IMR-90 (cell line): ENCODE measurements at regions not wholly inside any gene's neighbourhood (a gene's known extent, or its start where the extent isn't known, plus 50 kb on each side); places are given as distances from the start of the nearest gene placed in this dataset.

Experiments used
- ATAC-seq: fragments of 200-7000 bp; cut with Tn5 transposase; 2 replicates; pipeline ENCODE4 v1.9.1; 2020; ENCODE audit warnings: low read depth, mild to moderate bottlenecking, moderate library complexity
- BruUV-seq: library from RNA; stranded (reverse); fragments of 400-500 nt; replicated peaks from 2 replicates; lab custom pipeline; 2021; lab: Mats Ljungman, UMichigan
- CTCF ChIA-PET: fragments of 300-600 bp; formaldehyde crosslinking; extraction: SDS; loops from one replicate; lab custom pipeline; 2021; ENCODE audit warnings: antibody characterized with exemption; lab: Yijun Ruan, JAX
- POLR2A ChIA-PET: fragments of 300-600 bp; sonication (Branson Sonifier 250); formaldehyde crosslinking; loops from one replicate; lab custom pipeline; 2022; ENCODE audit warnings: antibody characterized with exemption; ENCODE audit not compliant: unreplicated experiment; lab: Charles Lee
- DNase-seq: peaks from one replicate; pipeline ENCODE4 v3.0.0; 2013
- H2AFZ ChIP-seq: replicated peaks from 2 replicates; pipeline ENCODE3; 2013; ENCODE audit warnings: low read length, mild to moderate bottlenecking; ENCODE audit not compliant: poor library complexity
- H2AK5ac ChIP-seq: 2 replicates; pipeline ENCODE4 v1.6.1; 2013; ENCODE audit warnings: low read depth, low read length, inconsistent platforms
- H2AK9ac ChIP-seq: replicated peaks from 2 replicates; pipeline ENCODE3; 2013; ENCODE audit warnings: mild to moderate bottlenecking, low read depth, low read length, moderate library complexity; ENCODE audit not compliant: poor library complexity
- H2BK120ac ChIP-seq: 2 replicates; pipeline ENCODE4 v1.6.1; 2013; ENCODE audit warnings: low read depth, low read length, inconsistent platforms
- H2BK15ac ChIP-seq: 3 replicates; pipeline ENCODE4 v1.6.1; 2013; ENCODE audit warnings: low read depth, low read length, inconsistent platforms
- H2BK20ac ChIP-seq: 2 replicates; pipeline ENCODE4 v1.6.1; 2013; ENCODE audit warnings: low read depth, mild to moderate bottlenecking, inconsistent platforms, low read length, moderate library complexity
- H2BK5ac ChIP-seq: 2 replicates; pipeline ENCODE4 v1.6.1; 2013; ENCODE audit warnings: mild to moderate bottlenecking, low read depth, low read length, inconsistent platforms; ENCODE audit not compliant: poor library complexity, severe bottlenecking
- H3K14ac ChIP-seq: replicated peaks from 2 replicates; pipeline ENCODE4 v1.6.1; 2013; ENCODE audit warnings: low read depth, low read length, inconsistent platforms
- H3K18ac ChIP-seq: 2 replicates; pipeline ENCODE4 v1.6.1; 2013; ENCODE audit warnings: low read depth, low read length, control low read depth
- H3K23ac ChIP-seq: 2 replicates; pipeline ENCODE4 v1.6.1; 2013; ENCODE audit warnings: low read depth, low read length, inconsistent platforms
- H3K27ac ChIP-seq: 2 replicates; pipeline ENCODE4 v1.5.1; 2013; ENCODE audit warnings: mild to moderate bottlenecking, control low read depth, low read length; ENCODE audit not compliant: insufficient read depth
- H3K27me3 ChIP-seq: 2 replicates; pipeline ENCODE4 v1.6.1; 2013; ENCODE audit warnings: low read length; ENCODE audit not compliant: control insufficient read depth, insufficient read depth
- H3K36me3 ChIP-seq: 2 replicates; pipeline ENCODE4 v1.6.1; 2013; ENCODE audit warnings: low read length, mixed read lengths; ENCODE audit not compliant: control insufficient read depth, insufficient read depth
- H3K4ac ChIP-seq: 2 replicates; pipeline ENCODE4 v1.6.1; 2013; ENCODE audit warnings: low read depth, low read length, inconsistent platforms
- H3K4me1 ChIP-seq: 2 replicates; pipeline ENCODE4 v1.6.1; 2013; ENCODE audit warnings: low read length, mixed read lengths; ENCODE audit not compliant: control insufficient read depth, insufficient read depth
- H3K4me2 ChIP-seq: 2 replicates; pipeline ENCODE4 v1.6.1; 2013; ENCODE audit warnings: low read depth, mild to moderate bottlenecking, control low read depth, low read length, moderate library complexity
- H3K4me3 ChIP-seq: 2 replicates; pipeline ENCODE4 v1.5.1; 2013; ENCODE audit warnings: low read depth, mild to moderate bottlenecking, control low read depth, low read length, moderate library complexity; ENCODE audit not compliant: insufficient read depth
- H3K56ac ChIP-seq: 2 replicates; pipeline ENCODE4 v1.6.1; 2013; ENCODE audit warnings: low read length, inconsistent platforms; ENCODE audit not compliant: insufficient read depth; ENCODE audit errors: extremely low read depth
- H3K79me1 ChIP-seq, 2 experiments: 2 replicates each; pipeline ENCODE4 v1.6.1; 2013; ENCODE audit warnings: low read length in 2 of 2, inconsistent platforms in 1 of 2, low read depth in 1 of 2
- H3K9ac ChIP-seq: 2 replicates; pipeline ENCODE4 v1.6.1; 2013; ENCODE audit warnings: low read depth, low read length, control low read depth
- H3K9me1 ChIP-seq: 2 replicates; pipeline ENCODE4 v1.6.1; 2013; ENCODE audit warnings: low read length, inconsistent platforms; ENCODE audit not compliant: insufficient read depth
- H3K9me3 ChIP-seq: 2 replicates; pipeline ENCODE4 v1.6.1; 2013; ENCODE audit warnings: low read length; ENCODE audit not compliant: control insufficient read depth, insufficient read depth
- H4K20me1 ChIP-seq: 2 replicates; pipeline ENCODE4 v1.6.1; 2013; ENCODE audit warnings: low read length, inconsistent platforms; ENCODE audit not compliant: insufficient read depth
- H4K5ac ChIP-seq: 2 replicates; pipeline ENCODE4 v1.6.1; 2013; ENCODE audit warnings: mild to moderate bottlenecking, low read depth, low read length, control low read depth
- H4K8ac ChIP-seq, 2 experiments: 2 replicates each; pipeline ENCODE4 v1.6.1; 2013; ENCODE audit warnings: low read depth in 2 of 2, low read length in 2 of 2, control low read depth in 1 of 2, inconsistent platforms in 1 of 2
- H4K91ac ChIP-seq: 2 replicates; pipeline ENCODE4 v1.6.1; 2013; ENCODE audit warnings: low read depth, low read length, inconsistent platforms; ENCODE audit not compliant: insufficient read depth
- BHLHE40 ChIP-seq: fragments of 150-350 bp; IDR thresholded peaks from 2 replicates; pipeline ENCODE4 v1.6.1; 2016; ENCODE audit warnings: mild to moderate bottlenecking, low read depth, low read length
- CEBPB ChIP-seq: IDR thresholded peaks from 2 replicates; pipeline ENCODE4 v1.6.1; 2012; ENCODE audit warnings: low read depth, low read length, improper control_type of control experiment
- CHD1 ChIP-seq: IDR thresholded peaks from 2 replicates; pipeline ENCODE4 v1.6.1; 2012; ENCODE audit warnings: low read depth, low read length, improper control_type of control experiment
- FOS ChIP-seq: fragments of 150-350 bp; IDR thresholded peaks from 2 replicates; pipeline ENCODE4 v1.6.1; 2016; ENCODE audit warnings: low read depth, low read length
- MAFK ChIP-seq: IDR thresholded peaks from 2 replicates; pipeline ENCODE4 v1.6.1; 2012; ENCODE audit warnings: low read depth, low read length, improper control_type of control experiment
- MAZ ChIP-seq: IDR thresholded peaks from 2 replicates; pipeline ENCODE4 v1.6.1; 2012; ENCODE audit warnings: low read depth, mild to moderate bottlenecking, low read length, improper control_type of control experiment, moderate library complexity, borderline replicate concordance
- MXI1 ChIP-seq: IDR thresholded peaks from 2 replicates; pipeline ENCODE4 v1.6.1; 2012; ENCODE audit warnings: low read depth, mild to moderate bottlenecking, low read length, moderate library complexity, borderline replicate concordance
- NFE2L2 ChIP-seq: fragments of 150-350 bp; IDR thresholded peaks from 2 replicates; pipeline ENCODE4 v1.6.1; 2016; ENCODE audit warnings: low read depth, mild to moderate bottlenecking, low read length
- POLR2A ChIP-seq: IDR thresholded peaks from 2 replicates; pipeline ENCODE4 v1.6.1; 2012; ENCODE audit warnings: mild to moderate bottlenecking, low read depth, low read length
- RAD21 ChIP-seq: IDR thresholded peaks from 2 replicates; pipeline ENCODE4 v1.6.1; 2012; ENCODE audit warnings: low read length, improper control_type of control experiment
- RCOR1 ChIP-seq: IDR thresholded peaks from 2 replicates; pipeline ENCODE4 v1.6.1; 2012; ENCODE audit warnings: mild to moderate bottlenecking, low read length, improper control_type of control experiment; ENCODE audit not compliant: insufficient replicate concordance
- RFX5 ChIP-seq: IDR thresholded peaks from 2 replicates; pipeline ENCODE4 v1.8.0; 2012; ENCODE audit warnings: low read depth, mild to moderate bottlenecking, low read length, moderate library complexity
- SMC3 ChIP-seq: fragments of 150-350 bp; IDR thresholded peaks from 2 replicates; pipeline ENCODE4 v1.6.1; 2016; ENCODE audit warnings: low read depth, mild to moderate bottlenecking, antibody characterized with exemption, low read length, moderate library complexity
- WGBS, 2 experiments: methylation state at CpG; one replicate each; pipeline versions ENCODE4 v1.1.5 to v1.1.7; 2013; ENCODE audit warnings: missing lambda C conversion rate in 2 of 2; ENCODE audit not compliant: insufficient read length in 1 of 2; ENCODE audit errors: extremely low coverage in 2 of 2; 5-methylcytosine and 5-hydroxymethylcytosine counted together
- dilution Hi-C: fragments of 300-500 bp; cut with HindIII; formaldehyde crosslinking; loops from one replicate; pipeline ENCODE4 v1.14.3; 2018; ENCODE audit warnings: low sequenced_read_pairs; ENCODE audit not compliant: unreplicated experiment
- in situ Hi-C: fragments of 300-500 bp; cut with MboI; formaldehyde crosslinking; loops from 3 replicates; pipeline ENCODE4 v1.14.3; 2019; ENCODE audit warnings: low sequenced_read_pairs, inconsistent platforms, mixed read lengths
- intact Hi-C: fragments of 100-400 bp; cut with micrococcal nuclease; formaldehyde crosslinking; loops from 2 replicates; pipeline ENCODE4 v1.10.0; 2022
- TF ChIP-seq, protein P1 (sequence below): fragments of 150-350 bp; IDR thresholded peaks from 2 replicates; pipeline ENCODE4 v1.6.1; 2016; ENCODE audit warnings: low read depth, mild to moderate bottlenecking, low read length, moderate library complexity, borderline replicate concordance
- TF ChIP-seq, protein P2 (sequence below): conservative IDR thresholded peaks from 2 replicates; pipeline ENCODE4 v1.5.1; 2012; ENCODE audit warnings: mild to moderate bottlenecking, low read depth, low read length, improper control_type of control experiment
- TF ChIP-seq, protein P3 (sequence below): fragments of 150-350 bp; IDR thresholded peaks from 2 replicates; pipeline ENCODE4 v1.6.1; 2017; ENCODE audit warnings: mild to moderate bottlenecking, antibody characterized with exemption, low read length, low read depth

DNA sequence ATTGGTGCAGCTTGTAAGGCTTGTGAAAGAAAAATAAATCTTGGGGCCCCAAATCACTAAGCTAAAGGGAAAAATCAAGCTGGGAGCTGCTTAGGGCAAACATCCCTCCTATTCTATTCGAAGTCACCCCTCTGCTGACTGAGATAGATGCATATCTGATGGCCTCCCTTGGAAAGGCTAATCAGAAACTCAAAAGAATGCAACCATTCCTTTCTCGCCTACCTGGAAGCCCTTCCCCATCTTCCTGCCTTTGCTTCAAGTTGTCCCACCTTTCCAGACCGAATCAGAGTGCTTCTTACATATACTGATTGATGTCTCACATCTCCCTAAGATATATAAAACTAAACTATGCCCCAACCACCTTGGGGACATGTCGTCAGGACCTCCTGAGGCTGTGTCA lies 240.3 kb downstream of the SKIDA1 start:
- Histone ChIP-seq H3K56ac (no peak overlapping the region), H3K23ac (no peak overlapping the region), H2AFZ (no peak overlapping the region), H3K27ac (no peak overlapping the region), H3K36me3 (no peaks in the 10 kb centered on the region), H3K4me3 (no peak overlapping the region), H2AK5ac (peak overlapping the region; percentile 25; the same call in 1 of the 2 replicates), H3K9me1 (no peaks in the 10 kb centered on the region), H3K4ac (no peak overlapping the region), H2BK20ac (no peak overlapping the region), H3K9me3 (no peaks in the 10 kb centered on the region), H3K18ac (no peak overlapping the region), H2BK120ac (no peak overlapping the region), H4K8ac (no peak overlapping the region), H3K4me2 (no peak overlapping the region), H2BK15ac (peak overlapping the region; percentile 11; the same call in 2 of the 3 replicates), H4K20me1 (no peaks in the 10 kb centered on the region), H3K14ac (no peak overlapping the region), H3K4me1 (0 out of 2 replicates have a peak, but pooled peaks cover 2% of the 10 kb centered on the region), H3K27me3 (no peaks in the 10 kb centered on the region), H4K5ac (no peak overlapping the region), H2BK5ac (no peak overlapping the region), H2AK9ac (no peak overlapping the region), H3K9ac (no peak overlapping the region), H4K91ac (no peak overlapping the region), H3K79me1 (no peaks in the 10 kb centered on the region)
- no peak for TF ChIP-seq MAZ
- no peak for TF ChIP-seq MXI1
- TF ChIP-seq, protein P1, sequence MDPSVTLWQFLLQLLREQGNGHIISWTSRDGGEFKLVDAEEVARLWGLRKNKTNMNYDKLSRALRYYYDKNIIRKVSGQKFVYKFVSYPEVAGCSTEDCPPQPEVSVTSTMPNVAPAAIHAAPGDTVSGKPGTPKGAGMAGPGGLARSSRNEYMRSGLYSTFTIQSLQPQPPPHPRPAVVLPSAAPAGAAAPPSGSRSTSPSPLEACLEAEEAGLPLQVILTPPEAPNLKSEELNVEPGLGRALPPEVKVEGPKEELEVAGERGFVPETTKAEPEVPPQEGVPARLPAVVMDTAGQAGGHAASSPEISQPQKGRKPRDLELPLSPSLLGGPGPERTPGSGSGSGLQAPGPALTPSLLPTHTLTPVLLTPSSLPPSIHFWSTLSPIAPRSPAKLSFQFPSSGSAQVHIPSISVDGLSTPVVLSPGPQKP = no peak
- TF ChIP-seq SMC3 = no peak
- TF ChIP-seq, protein P2, sequence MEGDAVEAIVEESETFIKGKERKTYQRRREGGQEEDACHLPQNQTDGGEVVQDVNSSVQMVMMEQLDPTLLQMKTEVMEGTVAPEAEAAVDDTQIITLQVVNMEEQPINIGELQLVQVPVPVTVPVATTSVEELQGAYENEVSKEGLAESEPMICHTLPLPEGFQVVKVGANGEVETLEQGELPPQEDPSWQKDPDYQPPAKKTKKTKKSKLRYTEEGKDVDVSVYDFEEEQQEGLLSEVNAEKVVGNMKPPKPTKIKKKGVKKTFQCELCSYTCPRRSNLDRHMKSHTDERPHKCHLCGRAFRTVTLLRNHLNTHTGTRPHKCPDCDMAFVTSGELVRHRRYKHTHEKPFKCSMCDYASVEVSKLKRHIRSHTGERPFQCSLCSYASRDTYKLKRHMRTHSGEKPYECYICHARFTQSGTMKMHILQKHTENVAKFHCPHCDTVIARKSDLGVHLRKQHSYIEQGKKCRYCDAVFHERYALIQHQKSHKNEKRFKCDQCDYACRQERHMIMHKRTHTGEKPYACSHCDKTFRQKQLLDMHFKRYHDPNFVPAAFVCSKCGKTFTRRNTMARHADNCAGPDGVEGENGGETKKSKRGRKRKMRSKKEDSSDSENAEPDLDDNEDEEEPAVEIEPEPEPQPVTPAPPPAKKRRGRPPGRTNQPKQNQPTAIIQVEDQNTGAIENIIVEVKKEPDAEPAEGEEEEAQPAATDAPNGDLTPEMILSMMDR = no peak
- no peak for TF ChIP-seq CHD1
- no peak for TF ChIP-seq POLR2A
- no peak for TF ChIP-seq RAD21
- TF ChIP-seq CEBPB = no peak
- TF ChIP-seq MAFK = no peak
- TF ChIP-seq, protein P3, sequence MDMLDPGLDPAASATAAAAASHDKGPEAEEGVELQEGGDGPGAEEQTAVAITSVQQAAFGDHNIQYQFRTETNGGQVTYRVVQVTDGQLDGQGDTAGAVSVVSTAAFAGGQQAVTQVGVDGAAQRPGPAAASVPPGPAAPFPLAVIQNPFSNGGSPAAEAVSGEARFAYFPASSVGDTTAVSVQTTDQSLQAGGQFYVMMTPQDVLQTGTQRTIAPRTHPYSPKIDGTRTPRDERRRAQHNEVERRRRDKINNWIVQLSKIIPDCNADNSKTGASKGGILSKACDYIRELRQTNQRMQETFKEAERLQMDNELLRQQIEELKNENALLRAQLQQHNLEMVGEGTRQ = no peak
- no peak for TF ChIP-seq RCOR1
- no peak for TF ChIP-seq RFX5
- TF ChIP-seq NFE2L2 = no peak
- no peak for TF ChIP-seq BHLHE40
- no peak for TF ChIP-seq FOS
- POLR2A ChIA-PET = no interaction called here
- no TSS peak for BruUV-seq
- dilution Hi-C loops (no loop called here), intact Hi-C loops (no loop called here), in situ Hi-C loops (loop anchor here (10.0 kb wide), 1 partner anchor 660 kb away; no protein-coding TSS in a partner anchor)
- 93% methylated on average over 2 of the region's 4 CpGs; no CpG with 5 or more reads in 1 of the 2 experiments for WGBS, 2 experiments
- CTCF ChIA-PET = no interaction called here
- DNase-seq = no peak
- no peak for ATAC-seq
